Head of caudate nucleus (tissue), 42 donors: ENCODE measurements at regions not wholly inside any gene's neighbourhood (a gene's known extent, or its start where the extent isn't known, plus 50 kb on each side); places are given as distances from the start of the nearest gene placed in this dataset.
"Not testable (repeated sequence)": the region's sequence is repeated elsewhere in the genome, so short reads cannot be mapped to it uniquely, and the experiment has no call there.

Experiments used
- DNase-seq, 42 donors: peaks; one replicate each; pipeline versions ENCODE4 v3.0.0 to v3.0.0-alpha.2; 2020 to 2021; ENCODE audit warnings: mixed read lengths in 7 of 42
- intact Hi-C: fragments of 100-400 bp; cut with DNase I; formaldehyde crosslinking; loops from one replicate; pipeline ENCODE4 v1.15.0; 2022

- intact Hi-C loops = no loop called here
Observed at GRCh38 chr11:37313266-37313665, 715.2 kb upstream of the RAG2 start.

GRCh38 chr11:37306563-37306962 lies 708.5 kb upstream of the RAG2 start:
- intact Hi-C loops = no loop called here
- no peak for DNase-seq

More at GRCh38 chr11:37313266-37313665, 715.2 kb upstream of the RAG2 start:
- no peak for DNase-seq

GRCh38 chr11:37301405-37301804 lies 703.4 kb upstream of the RAG2 start:
- intact Hi-C loops, DNase-seq: not testable (repeated sequence)

GRCh38 chr11:37298173-37298572 lies 700.1 kb upstream of the RAG2 start:
- DNase-seq = no peak
- intact Hi-C loops = no loop called here

GRCh38 chr11:37286890-37287289 lies 688.9 kb upstream of the RAG2 start:
- intact Hi-C loops = no loop called here
- DNase-seq = no peak

GRCh38 chr11:37282367-37282766 lies 684.3 kb upstream of the RAG2 start:
- intact Hi-C loops = no loop called here
- no peak for DNase-seq

- DNase-seq = no peak
- intact Hi-C loops = no loop called here
Observed at GRCh38 chr11:37280200-37280599, 682.2 kb upstream of the RAG2 start.

- no peak for DNase-seq
- intact Hi-C loops = no loop called here
Observed at GRCh38 chr11:37277896-37278465, 679.9 kb upstream of the RAG2 start.

- no peak for DNase-seq
- intact Hi-C loops = no loop called here
Observed at GRCh38 chr11:37264783-37265182, 666.7 kb upstream of the RAG2 start.

GRCh38 chr11:37264060-37264459 lies 666.0 kb upstream of the RAG2 start:
- DNase-seq = no peak
- intact Hi-C loops = no loop called here

GRCh38 chr11:37263467-37263866 lies 665.4 kb upstream of the RAG2 start:
- DNase-seq, intact Hi-C loops: not testable (repeated sequence)

- DNase-seq = no peak
- intact Hi-C loops = no loop called here
Observed at GRCh38 chr11:37259734-37260133, 661.7 kb upstream of the RAG2 start.

GRCh38 chr11:37248145-37248544 lies 650.1 kb upstream of the RAG2 start:
- intact Hi-C loops = no loop called here

GRCh38 chr11:37246092-37246491 lies 648.1 kb upstream of the RAG2 start:
- intact Hi-C loops = not testable (repeated sequence)

More at GRCh38 chr11:37248145-37248544, 650.1 kb upstream of the RAG2 start:
- no peak for DNase-seq

GRCh38 chr11:37230865-37231264 lies 632.8 kb upstream of the RAG2 start:
- no peak for DNase-seq
- intact Hi-C loops = no loop called here

More at GRCh38 chr11:37246092-37246491, 648.1 kb upstream of the RAG2 start:
- DNase-seq = not testable (repeated sequence)

GRCh38 chr11:37223962-37224361 lies 625.9 kb upstream of the RAG2 start:
- no peak for DNase-seq
- intact Hi-C loops = no loop called here

GRCh38 chr11:37203006-37203405 lies 605.0 kb upstream of the RAG2 start:
- peak in 2 of 42 donors; percentile 2 to 39 for DNase-seq
- intact Hi-C loops = no loop called here

- no peak for DNase-seq
Observed at GRCh38 chr11:37199082-37199481, 601.0 kb upstream of the RAG2 start.

GRCh38 chr11:37184326-37184725 lies 586.3 kb upstream of the RAG2 start:
- intact Hi-C loops = no loop called here
- DNase-seq = no peak

More at GRCh38 chr11:37199082-37199481, 601.0 kb upstream of the RAG2 start:
- intact Hi-C loops = no loop called here

- intact Hi-C loops = no loop called here
- DNase-seq = no peak
Observed at GRCh38 chr11:37182031-37182430, 584.0 kb upstream of the RAG2 start.

- no peak for DNase-seq
- intact Hi-C loops = no loop called here
Observed at GRCh38 chr11:37177721-37178120, 579.7 kb upstream of the RAG2 start.

GRCh38 chr11:37171451-37171850 lies 573.4 kb upstream of the RAG2 start:
- intact Hi-C loops = no loop called here

More at GRCh38 chr11:37171451-37171850, 573.4 kb upstream of the RAG2 start:
- no peak for DNase-seq
